GM20431 (cell line): ENCODE measurements at regions not wholly inside any gene's neighbourhood (a gene's known extent, or its start where the extent isn't known, plus 50 kb on each side); places are given as distances from the start of the nearest gene placed in this dataset.
"Not testable (repeated sequence)": the region's sequence is repeated elsewhere in the genome, so short reads cannot be mapped to it uniquely, and the experiment has no call there.

Experiments used
- in situ Hi-C: fragments of 300-500 bp; cut with MseI, MboI; formaldehyde crosslinking; loops from one replicate; pipeline ENCODE4 v1.15.0; 2020; ENCODE audit warnings: low sequenced_read_pairs; ENCODE audit not compliant: unreplicated experiment

DNA sequence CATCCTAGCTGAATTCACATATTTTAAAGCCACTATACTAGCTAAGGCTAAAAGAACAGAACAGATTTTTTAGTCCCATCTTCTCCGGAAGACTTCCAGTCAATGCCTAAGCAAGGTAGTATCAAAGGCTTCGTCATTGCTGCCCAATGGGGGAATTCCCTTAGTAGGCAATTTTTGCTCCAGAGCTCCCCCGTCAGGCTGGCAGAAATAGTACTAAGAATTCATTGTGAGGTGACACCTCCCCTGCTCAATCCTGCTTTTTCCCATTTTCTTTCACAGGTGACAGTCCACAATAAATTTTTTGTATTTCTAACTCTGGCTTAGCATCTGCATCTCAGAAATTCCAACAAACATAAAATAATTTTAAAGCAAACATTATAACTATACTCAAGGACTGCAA, 52.8 kb upstream of the SRSF6 start:
- in situ Hi-C loops: loop anchor here (25.0 kb wide), 1 partner anchor 1668 kb away; no protein-coding TSS in a partner anchor

DNA sequence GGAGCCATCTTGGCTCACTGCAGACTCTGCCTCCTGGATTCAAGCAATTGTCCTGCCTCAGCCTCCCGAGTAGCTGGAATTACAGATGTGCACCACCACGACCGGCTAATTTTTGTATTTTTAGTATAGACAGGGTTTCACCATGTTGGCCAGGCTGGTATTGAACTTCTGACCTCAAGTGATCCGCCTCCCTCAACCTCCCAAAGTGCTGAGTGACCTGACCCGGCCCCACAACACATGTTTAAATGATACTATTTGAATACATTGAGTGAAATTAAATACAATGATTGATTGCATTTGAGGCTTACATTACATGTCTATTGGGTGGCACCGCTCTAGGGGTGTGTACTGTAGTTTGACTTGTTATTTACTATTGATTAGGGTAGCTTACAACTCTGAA, 56.8 kb upstream of the SRSF6 start:
- in situ Hi-C loops: loop anchor here (25.0 kb wide), 1 partner anchor 1664 kb away; no protein-coding TSS in a partner anchor

DNA sequence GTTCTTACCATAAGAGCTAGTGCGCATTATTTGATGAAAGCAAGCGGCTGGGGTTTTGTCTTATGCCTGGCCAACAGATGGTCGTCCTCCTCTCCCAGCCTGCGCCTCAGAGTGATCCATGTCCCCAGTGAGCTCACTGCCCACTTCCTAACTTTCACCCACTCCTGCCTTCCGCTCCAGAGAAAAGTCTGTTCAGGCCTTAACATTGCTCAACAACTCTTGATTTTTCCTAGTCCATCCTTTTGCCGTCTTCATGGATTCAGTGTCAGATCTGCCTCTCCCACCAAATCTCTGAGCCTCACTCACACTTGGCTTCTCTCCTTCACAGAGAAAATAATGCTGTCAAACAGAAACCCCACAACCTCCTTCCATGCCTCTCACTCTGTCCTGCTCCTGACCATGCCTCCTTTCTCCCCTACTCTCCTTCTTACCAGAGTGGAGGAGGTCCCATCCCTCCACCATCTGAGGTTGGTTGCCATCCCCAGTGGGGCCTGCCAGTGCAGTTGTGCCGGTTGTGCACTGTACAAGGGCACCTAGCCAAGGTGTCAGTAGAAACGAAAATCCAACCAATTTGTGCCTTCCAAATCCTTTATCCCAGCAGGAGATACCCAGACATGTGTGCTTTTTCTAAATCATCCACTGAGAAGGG, 58.9 kb upstream of the SRSF6 start:
- in situ Hi-C loops: no loop called here

- in situ Hi-C loops: no loop called here
These were observed 60.5 kb upstream of the SRSF6 start for GRCh38 chr20:43397147-43397546.

GRCh38 chr20:43393052-43393451, 64.6 kb upstream of the SRSF6 start:
- in situ Hi-C loops: no loop called here

- in situ Hi-C loops: no loop called here
These were observed 65.1 kb upstream of the SRSF6 start for GRCh38 chr20:43392561-43392960.

GRCh38 chr20:43389839-43390626, 67.7 kb upstream of the SRSF6 start:
- in situ Hi-C loops: no loop called here

GRCh38 chr20:43389211-43389610, 68.5 kb upstream of the SRSF6 start:
- in situ Hi-C loops: no loop called here

DNA sequence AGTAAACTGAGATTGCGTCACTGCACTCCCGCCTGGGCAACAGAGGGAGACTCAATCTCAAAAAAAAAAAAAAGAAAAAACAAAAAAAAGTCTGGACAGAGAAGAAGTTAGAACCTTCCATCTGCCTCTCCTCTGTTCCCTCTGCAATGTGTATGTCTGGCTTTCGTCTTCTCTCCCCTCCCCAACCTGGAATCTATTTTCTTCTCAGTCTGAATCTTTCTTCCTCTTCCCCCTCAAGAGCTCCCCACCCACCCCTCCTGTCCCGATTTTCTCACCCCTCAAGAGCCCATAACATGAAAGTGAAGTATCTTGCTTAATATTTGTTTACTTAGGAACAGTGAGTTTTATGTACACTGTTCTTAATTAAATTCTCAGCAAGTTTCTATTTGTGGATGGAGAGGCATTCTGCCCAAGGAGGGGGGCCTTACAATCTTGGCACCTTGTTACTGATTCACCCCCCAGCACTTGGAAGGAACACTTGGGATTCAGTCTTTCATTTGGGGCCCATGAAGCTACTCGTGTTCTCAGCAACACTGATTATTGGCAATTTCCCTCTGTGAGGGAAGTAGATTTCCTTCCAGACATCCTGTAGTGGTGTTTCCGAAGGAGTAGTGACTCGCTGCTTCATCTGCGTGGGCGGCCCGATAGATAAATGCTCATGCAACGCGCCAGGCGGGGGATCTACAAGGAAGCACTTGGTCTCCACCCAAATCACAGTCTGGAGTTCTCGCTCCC, 69.3 kb upstream of the SRSF6 start:
- in situ Hi-C loops: no loop called here

DNA sequence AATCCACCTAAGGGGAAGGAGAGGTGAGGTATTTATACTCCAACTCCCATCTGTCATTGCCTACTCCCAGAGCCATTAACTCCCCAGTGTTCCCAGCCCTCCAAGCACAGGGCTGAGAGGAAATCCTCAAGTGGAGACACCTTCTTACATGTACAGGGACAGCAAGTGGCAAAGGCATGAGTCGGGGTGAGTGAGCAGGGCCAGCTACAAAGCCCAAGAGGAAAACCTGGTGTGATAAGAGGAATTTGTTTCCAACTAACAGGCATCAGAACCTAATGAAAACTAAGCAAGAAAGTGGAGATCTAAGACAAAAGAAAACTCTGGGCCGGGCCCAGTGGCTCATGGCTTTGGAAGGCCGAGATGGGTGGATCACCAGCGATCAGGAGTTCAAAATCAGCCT, 70.0 kb upstream of the SRSF6 start:
- in situ Hi-C loops: no loop called here

DNA sequence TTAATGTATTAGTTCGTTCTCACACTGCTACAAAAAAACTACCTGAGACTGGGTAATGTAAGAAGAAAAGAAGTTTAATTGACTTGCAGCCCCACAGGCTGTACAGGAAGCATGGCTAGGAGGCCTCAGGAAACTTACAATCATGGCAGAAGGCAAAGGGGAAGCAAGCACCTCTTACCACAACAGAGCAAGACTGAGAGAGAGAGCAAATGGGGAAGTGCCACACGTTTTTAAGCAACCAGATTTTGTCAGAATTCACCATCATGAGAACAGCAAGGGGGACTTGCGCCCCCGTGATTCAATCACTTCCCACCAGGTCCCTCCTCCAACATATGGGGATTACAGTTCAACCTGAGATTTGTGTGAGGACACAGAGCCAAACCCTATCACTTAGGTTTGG, 70.8 kb upstream of the SRSF6 start:
- in situ Hi-C loops: no loop called here

DNA sequence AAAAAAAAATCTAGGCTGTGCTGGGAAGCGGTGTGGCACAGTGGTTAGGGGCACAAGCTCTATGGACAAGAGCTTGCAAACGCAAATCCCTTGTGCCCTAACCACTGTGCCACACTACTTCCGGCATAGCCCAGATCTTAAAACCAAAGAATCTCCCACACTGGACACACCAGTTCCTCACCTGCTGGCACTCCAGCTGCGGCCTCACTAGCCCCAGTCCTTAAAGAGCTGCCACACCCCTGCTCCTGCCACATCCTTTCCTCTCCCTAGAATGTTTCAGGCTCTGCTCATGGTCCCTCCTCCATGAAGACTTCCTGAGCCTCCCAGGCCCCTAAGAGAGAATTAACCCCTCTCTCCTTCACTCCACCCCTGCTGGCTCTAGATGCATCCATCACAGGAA, 71.8 kb upstream of the SRSF6 start:
- in situ Hi-C loops: no loop called here

GRCh38 chr20:43384101-43384940, 73.4 kb upstream of the SRSF6 start:
- in situ Hi-C loops: no loop called here

DNA sequence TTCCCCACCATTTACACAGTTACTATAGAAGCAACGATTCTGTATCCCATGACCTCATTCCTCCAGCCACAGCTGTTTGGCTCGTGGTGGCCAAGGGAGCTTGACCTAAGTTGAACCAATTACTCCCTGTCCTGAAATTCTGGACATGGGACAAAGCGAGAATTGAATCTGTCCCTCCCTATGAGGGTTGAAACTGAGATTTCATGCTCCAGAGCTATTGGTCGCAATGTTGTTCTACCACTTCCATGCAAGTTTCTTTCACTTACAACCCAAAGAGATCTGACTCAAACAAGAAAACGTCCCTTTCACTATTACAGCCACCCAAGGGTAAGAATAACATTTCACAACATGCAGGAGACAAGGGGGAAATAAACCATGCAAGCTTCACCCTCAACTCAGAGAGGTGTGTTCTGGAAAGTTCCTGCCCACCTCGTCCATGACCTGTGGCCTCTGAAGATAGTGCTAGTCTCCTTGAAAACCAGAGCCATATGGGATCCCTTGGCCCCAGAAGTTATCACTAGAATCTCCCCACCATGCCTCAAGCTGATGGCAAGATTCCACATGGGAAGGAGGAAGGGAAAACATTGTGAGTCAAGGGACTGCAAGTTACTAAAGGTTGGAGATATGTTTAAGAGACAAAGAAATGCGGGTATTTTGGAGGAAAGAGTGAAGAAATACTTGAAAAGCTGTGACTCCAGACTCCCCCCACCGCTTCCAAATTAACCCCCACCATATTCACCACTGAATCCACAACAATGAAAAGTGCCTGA, 74.5 kb upstream of the SRSF6 start:
- in situ Hi-C loops: no loop called here

DNA sequence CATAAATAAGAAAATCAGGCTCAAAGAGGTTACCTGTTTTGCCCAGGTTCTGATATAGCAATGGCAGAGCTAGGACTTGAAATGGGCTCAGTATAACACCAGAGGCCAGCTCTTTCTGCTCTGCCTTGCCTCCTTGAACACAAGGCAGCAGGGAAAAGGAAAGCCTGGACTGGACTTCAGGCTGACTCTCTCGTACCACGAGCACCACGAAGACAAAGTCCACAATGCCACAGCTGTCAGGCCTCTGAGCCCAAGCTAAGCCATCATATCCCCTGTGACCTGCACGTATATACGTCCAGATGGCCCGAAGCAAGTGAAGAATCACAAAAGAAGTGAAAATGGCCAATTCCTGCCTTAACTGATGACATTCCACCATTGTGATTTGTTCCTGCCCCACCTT, 75.6 kb upstream of the SRSF6 start:
- in situ Hi-C loops: not testable (repeated sequence)

GRCh38 chr20:43381533-43381932, 76.2 kb upstream of the SRSF6 start:
- in situ Hi-C loops: not testable (repeated sequence)

DNA sequence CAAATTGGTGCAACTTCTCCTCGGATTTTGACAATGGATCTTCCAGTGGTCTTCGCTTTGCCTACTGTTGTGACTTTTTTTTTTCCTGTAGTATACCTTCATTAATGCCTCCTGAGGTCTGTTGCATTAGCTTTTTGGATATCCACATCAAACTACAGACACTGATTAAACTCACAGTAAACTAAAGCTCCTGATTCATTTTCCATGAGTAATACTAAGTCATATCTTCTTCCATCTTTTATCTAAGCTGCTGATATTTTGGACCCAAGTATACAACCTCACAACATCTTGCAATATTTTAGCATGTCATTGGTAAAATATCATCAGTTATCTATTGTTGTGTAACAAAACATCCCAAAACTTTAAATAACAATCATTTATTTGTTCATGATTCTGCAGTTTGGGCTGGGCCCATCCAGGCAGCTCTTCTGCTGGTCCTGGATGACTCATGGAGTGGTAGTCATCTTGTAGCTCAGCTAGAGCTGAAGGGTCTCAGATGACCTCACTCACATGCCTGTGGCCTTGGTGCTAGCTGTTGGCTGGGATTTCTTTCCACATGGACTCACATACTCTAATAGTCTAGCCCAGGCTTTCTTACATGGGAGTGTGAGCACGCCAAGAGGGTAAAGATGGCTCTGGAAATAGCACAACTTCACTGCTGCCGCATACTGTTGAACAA, 78.3 kb upstream of the SRSF6 start:
- in situ Hi-C loops: no loop called here

GRCh38 chr20:43376831-43377230, 80.9 kb upstream of the SRSF6 start:
- in situ Hi-C loops: no loop called here

DNA sequence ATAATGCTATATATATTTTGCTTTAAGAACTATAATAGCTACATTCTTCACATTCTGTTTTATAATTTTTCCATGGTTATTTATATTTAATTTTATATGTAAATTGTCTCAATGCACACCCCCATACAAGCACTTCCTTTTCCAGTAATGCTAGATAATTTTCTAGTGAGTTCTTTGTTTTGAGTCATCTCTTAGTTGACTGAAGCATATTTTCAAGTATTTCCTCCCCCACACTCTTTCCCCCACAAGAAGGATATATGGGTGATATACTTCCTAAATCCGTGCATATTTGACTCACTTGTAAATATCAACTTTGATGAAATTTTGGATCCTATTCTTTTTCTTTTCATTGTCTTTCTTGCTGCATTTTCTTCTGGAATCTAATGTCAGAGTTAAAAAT, 82.1 kb upstream of the SRSF6 start:
- in situ Hi-C loops: no loop called here
